Stimulated activated CD4-positive, alpha-beta T cell treated with anti-CD3 and anti-CD28 coated beads, Interleukin-1b, Interleukin-23, amount 100 ng/mL, for 48 hours (primary cell): ENCODE measurements at regions not wholly inside any gene's neighbourhood (a gene's known extent, or its start where the extent isn't known, plus 50 kb on each side); places are given as distances from the start of the nearest gene placed in this dataset.

Experiments
- DNase-seq: peaks from one replicate; pipeline ENCODE4 v3.0.0-alpha.2; 2020

DNA sequence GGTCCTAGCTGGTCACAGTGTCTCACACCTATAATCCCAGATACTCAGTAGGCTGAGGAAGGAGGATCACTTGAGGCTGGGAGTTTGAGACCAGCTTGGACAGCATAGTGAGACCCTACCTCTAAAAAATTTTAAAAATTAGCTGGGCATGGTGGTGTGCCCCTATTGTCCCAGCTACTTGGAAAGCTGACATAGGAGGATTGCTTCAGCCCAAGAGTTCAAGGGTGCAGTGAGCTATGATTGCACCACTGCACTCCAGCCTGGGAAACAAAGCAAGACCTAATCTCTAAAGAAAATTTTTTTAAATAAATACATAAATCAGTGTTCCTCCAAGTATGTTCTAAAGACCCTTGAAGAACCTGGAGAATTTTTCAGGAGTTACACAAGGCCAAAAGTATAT lies 50.6 kb upstream of the GNAO1 start:
- DNase-seq = no peak

DNA sequence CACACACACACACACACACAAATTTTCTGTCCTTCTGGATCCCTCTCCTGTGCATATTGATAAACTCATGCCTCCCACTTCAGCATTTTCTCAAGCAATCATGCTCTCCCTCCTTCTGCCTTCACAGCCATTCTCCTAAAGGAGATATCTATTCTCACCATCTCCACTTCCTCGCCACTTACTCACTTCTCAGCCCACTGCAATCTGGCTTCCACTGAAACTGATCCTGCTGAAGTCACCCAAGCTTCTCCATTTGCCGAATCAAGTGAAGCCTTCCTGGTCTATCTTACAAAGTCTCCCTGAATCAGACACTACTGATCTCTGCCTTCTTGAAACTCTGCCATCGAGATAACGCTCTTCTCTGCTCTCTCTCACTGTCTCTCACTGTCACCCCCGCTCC lies 54.0 kb upstream of the GNAO1 start:
- DNase-seq = no peak

DNA sequence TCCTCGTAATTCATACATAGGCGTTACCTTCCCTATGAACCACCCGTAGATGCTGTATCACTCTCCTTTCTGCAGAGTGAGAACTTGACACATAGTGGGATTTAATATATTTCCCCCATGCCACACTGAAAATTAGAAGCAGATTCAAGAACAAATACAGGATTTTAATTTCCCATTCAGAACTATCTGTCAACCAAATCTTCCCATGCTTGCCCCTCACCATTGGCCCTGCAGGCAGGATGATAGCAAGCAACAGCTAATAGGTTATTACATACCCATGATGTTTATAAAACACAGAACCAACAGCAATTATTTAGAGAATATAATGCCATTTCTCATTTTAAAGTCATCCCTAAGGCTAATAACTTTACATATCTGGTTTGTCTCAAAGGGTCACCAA lies 55.0 kb upstream of the GNAO1 start:
- no peak for DNase-seq

DNA sequence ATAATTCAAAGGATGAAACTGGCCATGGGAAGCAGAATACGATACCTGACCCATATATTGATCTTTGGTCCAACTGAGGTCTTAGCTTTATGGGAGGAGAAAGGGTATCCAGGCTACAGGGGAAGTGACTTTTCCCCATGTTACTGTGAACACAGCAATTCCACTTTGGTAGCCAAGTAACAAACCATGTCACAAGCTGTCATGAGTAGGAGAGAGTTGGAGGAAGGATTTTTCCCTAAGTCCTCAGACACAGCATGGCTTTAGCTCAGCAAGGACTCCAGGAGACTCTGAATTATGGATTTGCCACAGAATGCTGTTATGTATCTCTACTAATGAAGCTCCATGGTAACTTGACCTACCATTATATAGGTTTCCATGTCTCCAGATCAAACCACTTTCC lies 56.5 kb upstream of the GNAO1 start:
- no peak for DNase-seq

DNA sequence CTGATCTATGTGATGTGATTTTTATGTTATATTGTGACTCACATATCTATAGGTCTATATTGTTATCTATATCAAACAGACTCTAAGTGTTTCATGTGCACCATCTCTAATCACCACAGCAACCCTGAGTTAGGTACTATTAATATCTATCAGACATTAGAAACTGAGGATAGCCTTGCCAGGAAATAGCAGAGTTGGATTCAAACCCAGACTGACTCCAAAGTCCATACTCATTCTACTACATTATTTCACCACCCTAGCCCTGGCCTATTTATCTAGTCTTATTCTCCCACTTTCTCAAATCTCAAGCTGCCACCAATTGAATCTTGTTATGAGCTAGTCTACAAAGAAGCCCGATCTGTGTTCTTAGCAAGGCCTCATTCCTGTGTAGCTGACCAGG lies 65.4 kb upstream of the GNAO1 start:
- no peak for DNase-seq

DNA sequence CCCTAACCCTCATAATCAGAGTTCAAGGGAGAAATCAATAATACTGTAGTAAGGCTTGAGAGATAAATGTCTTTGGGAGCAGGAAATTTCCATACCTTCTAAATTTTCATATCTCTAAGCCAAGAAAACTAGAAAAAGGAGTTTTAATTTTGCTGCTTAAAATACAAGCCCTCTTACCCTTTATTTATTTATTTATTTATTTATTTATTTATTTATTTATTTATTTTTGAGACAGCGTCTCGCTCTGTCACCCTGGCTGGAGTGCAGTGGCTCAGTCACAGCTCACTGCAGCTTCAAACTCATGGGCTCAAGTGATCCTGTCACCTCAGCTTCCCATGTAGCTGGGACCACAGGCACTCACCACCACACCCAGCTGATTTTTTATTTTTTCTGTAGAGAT lies 69.0 kb upstream of the GNAO1 start:
- no peak for DNase-seq

DNA sequence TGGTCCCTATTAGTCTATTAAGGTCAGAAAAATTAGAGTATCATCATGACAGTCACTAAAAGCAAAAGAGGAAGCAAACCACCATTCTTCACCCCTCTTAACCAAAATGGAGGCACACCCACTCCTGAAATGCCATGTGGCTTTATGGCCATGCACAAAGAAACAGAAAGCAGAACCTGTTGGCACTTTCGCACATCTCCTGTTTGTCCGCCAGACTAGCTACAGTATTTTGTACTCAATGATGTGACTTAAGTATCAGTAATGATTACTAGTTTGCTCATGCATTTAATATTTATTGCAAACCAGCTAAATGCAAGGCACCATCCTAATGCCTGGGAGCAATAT lies 70.2 kb upstream of the GNAO1 start:
- DNase-seq = no peak

DNA sequence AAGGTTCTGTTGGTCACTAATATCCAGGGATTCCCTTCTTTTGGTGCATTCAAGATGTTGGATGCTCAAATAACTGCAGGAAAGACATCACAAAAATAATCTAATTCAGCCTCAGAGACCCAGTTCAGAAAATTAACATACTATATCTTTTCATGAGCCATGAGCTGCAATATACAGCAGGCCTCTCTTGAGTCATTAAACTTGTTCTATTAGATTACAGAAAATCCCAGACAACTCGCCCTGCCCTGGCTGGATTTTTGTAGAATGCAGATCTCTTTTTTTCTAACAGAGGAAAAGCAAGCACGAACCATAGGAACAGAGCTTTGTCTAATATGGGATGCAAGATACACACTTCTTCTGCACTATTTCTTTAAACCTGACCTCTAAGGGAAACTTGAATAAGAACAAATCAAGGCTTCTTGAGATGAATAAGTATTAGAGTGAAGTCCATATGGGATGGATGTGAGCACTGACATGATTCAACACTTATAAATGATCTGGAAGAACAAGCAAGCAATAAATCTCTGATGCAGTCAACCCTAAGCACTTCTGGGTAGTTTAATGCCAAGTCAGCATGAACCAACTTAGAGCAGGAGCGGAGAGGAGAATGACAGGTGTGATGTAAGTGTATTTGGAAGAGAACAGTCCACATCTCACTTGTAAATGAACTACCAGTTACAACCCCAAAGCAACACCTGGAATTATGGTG lies 70.7 kb upstream of the GNAO1 start:
- DNase-seq = no peak

DNA sequence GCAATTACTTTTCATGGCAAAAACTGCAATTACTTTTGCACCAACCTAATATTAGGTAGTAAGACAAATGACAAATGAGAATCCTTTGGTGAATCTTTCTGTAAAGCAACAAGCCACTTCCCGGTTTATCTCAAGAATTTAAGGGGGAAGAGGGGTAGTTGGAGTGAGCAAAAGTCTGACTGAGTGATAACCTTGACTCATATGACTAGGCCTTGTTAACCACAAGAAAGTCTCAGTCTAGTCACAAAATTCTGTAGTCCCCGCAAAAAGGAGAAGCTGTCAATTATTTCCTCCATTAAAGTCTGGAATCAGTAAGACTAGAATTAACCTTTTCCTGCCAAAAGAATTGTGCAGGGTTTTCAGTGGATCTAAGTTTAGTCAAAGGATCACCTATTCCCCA lies 72.2 kb upstream of the GNAO1 start:
- no peak for DNase-seq

DNA sequence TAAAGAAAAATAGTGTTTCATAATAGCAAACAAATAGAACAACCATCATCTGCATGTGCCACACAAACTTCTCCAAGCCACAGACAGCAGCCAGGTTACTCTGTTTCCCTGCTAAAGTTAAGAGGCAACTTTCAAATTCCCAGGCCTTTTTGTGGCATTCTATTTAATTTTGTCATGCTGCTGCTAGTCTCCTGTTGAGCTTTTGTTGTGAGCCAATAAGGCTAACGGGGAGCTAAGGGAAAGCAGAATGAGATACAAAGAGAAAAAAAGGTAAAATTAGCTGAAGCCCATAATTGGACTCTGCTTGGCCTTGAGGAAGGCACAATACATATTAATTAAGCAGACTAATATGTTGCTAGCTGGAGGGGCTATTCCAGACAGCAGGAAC lies 74.7 kb upstream of the GNAO1 start:
- DNase-seq = no peak

DNA sequence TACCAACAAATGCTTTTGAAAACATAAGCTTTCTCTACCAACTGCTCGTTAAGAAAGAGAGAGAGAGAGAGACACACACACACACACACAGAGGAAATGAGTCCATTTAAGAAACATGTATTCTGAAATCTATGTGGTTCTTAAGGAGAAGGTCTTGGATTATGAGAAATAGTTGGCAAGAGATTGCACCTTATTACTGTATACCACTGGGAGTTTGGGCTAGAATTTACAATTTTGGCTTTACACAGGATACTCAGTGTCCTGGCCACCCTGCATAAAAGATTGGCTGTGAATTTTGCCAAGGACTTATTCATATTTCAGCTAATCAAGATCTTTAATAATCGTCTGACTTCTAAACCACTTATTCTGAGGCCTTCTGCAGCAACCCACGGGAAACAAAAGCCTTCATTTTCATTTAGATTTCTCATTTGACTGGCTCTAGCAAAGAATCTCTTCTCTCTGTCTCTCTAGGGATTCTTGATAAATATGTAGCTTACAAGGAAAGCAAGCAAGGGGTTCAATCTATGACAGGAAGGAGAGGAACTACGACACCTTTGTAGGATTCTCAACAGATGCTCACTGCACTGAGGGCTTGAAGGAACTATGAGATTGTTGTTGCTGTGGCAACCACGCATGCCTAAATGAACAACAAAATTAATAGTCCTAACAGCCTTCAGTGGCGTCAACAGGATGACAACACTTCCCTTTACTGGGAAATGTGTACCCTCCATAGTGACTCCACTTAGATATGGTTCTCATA lies 75.3 kb upstream of the GNAO1 start:
- no peak for DNase-seq

DNA sequence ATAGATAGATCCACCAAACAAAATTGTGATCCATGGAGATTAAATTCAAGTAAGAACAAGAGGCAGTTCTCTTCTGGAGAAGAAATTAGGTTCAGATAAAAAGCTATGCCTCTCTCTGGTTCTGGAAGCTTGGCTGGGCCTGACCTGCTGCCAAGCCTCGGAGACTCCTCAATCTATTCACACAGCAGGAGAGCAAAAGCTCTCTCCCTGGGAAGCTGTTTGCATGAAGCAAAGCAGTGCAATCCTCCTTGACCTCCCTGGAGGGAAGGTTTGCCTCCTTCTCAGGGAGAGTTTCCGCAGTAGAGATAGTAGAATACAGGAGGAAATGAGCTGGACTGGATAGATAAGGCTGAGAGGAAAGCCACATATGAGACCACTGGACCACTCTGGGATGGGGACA lies 78.1 kb upstream of the GNAO1 start:
- no peak for DNase-seq

DNA sequence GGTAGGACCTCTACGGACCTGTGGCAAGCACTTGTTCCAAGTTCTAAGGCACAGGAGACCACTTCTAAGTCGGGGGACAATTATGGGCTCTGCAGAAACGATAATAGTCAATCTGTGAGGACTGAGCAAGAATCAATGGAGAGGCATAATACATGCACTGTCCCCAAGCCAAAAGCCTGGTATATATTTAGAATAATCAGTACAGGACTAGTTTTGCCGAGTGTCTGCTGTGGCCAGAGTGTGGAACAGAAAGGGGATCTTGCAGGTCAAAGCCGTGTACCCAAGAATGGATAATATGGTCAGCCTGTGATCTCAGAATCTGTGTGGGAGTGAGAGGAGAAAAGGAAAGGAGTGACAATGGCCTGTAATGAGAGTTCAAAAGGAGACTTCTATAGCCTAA lies 80.2 kb upstream of the GNAO1 start:
- no peak for DNase-seq

DNA sequence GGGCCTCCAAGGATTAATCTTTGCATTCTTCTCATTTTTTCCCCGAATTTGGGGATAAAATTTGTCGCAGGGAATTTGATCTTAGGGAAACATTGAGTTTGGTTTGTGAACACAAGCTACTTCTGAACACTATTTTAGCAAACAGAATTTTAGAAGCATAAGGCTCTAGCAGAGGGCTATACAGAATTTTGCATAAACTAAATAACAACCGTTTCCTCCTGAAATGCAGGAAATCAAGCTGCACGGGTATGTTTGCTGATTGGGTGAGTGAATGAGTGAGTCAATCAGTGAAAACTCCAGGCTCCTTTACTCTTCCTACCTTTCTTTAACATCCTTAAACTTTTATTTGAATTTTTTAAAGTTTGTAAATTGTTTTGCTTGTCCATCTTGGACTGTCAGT lies 81.3 kb upstream of the GNAO1 start:
- no peak for DNase-seq

DNA sequence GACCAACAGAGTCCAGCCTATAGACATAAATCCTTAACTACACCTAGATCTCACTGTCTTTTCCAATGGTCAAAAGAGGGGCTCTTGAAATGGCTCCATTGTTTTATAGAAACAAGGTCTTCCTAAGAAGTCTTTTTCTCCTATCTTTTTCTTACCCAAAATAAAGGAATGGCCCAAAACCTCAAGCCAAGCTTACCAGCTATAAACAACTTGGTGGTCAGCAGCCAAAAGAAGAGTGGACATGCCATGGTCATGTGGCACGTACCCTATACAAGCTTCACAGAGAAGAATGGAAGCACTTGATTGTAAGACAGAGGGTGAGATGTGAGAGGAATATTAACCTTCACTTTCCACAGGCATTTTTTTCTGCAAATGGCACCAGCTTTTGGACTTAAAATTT lies 82.1 kb upstream of the GNAO1 start:
- no peak for DNase-seq

DNA sequence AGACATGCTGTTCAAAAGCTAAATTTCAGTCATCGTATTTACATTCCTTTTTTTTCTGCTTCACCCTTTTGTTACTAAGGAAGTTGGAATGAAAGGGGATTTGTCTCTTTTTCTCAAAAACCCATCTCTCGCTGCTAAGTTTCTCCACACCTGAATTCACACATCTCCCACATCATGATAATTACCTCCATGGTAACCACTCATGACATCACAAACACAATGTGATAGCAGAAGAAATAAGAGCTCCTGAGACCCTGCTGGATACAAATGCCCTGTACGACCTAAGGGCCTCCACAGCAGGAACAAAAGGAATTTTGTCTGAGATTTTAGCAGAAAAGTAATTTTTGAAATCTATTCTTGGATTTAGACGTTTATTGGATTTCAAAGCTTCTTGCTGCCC lies 82.6 kb upstream of the GNAO1 start:
- DNase-seq = no peak

DNA sequence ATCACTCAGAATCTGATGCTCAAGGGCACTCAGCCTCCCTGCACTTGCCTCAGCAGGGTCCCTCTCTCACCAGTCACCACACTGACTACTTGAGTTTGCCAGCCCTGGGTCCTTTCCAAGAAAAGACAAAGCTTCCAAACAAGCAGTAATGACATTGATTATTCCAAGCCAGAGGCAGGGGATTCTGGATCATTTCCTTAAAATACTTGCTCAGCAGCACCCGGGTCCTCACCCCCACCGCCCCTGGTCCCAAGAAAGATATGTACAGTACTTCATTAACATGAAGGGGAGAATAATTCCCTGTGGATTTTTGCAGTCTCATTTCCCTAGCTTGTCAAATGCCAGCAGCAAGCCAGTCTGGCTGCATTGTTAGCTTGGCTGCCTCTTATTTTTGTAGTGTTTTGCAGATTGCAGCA lies 83.2 kb upstream of the GNAO1 start:
- no peak for DNase-seq

DNA sequence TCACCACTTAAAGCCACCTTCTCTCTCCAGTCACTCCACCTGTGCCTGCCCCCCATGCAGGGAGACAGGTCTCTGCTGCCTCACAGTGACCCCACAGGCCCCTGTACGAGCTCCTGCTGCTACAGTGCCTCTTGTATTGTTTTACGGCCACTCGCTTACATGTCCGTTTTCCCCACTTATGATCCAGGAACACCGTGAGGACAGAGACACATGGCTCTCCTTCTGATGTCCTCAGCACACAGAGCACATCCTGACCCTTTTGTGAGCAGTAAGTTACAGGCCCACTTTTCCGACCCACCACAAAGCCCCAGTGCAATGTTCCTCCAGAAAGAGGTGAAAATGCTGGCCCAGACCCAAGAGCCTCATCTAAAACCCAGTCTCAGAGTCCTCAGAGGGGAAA lies 84.8 kb upstream of the GNAO1 start:
- no peak for DNase-seq

DNA sequence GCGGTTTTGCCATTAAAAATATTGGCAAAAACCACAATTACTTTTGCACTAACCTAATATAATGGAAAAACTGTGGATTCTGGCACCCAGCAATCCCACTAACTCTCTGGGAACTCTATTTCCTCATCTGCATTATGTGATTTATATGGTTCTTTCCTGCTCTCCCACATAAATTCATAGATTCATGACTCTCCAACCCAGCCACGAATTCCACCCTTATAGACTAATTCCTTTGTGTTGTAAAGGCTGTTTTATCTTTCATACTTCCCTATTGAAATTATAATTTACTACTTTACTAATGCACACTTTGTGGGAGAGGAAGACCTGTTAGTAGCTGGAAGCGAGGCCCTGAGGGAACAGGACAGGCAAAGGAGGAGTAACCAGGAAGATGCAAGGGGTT lies 88.4 kb upstream of the GNAO1 start:
- DNase-seq = no peak

DNA sequence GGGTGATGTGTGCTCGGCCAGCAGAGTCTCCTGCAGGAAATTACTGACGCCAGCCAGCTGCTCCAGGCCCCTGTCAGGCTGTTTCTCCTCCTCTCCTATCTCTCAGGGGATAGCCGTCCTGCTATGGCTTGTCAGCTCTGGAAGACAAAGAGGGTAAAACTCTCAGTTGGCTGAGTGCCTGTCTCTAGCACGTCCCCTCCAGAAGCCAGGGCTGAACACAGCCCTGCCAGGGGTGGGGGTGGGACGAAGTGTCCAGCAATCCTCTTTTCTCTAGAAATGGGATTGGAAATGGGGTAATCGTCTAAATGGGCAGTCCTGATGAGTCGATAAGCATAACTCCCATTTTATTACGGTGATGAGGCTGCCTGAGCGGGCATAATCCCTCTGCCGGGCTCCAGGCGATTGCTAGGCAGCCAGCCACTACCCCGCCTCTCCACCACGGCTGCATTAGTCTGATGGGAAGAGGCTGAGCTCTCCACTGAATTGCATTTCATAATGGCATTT lies 89.1 kb upstream of the GNAO1 start:
- no peak for DNase-seq

DNA sequence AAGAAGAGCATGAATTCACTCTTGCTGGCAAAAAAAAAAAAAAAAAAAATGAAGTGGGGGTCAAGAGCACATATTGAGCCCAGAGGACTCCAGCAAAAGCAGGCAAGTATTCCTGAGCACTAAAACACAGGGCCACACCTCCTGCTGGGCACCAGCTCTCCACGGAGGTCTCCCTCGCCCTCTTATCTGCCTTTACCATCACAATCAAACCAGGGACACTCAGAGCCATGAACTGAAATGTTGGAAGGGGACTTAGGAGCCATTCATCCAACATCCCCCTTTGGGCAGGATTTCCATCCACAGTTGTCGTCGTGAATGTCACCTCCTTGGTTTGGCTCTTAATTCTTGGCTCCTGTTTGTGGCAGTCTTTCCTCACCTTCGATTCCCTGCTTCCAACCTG lies 89.8 kb upstream of the GNAO1 start:
- DNase-seq = no peak

DNA sequence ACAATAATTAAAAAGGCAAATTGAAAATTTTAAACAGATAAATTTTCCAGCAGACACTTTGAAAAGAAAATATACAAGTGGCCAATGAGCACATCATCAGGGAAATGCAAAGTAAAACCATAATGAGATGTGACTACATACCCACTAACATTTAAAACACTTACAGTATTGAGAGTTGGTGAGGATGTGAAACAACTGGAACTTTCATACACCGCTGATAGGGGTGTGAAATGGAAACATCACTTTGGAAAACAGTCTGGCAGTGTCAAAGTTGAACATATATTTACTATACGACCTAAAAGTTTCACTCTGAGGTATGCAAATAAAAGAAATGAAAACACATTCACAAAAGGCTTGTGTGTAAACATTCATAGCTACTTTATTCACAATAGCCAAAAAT lies 94.0 kb upstream of the GNAO1 start:
- DNase-seq = no peak

DNA sequence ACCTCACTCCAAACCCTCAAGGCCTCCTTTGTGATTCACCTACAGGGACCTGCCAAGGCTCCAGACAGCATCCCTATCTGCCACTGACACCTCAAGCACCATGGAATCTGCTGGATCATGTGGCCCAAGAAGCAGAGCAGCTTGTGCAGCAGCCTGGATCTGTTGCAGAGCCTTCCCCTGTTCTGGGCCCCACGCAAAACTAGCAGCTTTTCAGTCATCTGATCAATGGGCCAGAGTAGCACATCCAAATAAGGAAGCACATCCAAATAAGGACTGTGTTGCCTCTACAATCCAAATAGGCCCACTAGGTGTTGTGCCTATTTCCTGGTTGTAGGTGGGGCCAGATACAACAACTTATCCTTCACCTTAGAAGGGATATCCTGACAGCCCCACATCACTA lies 97.1 kb upstream of the GNAO1 start:
- no peak for DNase-seq

DNA sequence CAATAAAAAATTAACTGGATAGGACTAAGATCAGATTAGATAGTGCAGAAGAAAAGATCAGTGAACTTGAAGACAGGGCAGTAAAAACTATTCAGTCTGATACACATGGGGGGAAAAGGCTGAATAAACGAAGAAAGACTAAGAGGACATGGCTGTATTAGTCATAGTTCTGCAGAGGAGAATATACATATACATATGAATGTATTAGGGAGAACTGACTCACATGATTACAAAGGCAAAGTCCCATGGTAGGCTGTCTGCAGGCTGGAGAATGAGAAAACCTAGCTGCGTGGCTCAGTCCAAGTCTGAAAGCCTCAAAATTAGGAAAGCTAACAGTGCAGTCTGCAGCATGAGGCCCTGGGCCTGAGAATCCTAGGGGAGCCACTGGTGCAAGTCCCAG lies 98.2 kb upstream of the GNAO1 start:
- DNase-seq = no peak

DNA sequence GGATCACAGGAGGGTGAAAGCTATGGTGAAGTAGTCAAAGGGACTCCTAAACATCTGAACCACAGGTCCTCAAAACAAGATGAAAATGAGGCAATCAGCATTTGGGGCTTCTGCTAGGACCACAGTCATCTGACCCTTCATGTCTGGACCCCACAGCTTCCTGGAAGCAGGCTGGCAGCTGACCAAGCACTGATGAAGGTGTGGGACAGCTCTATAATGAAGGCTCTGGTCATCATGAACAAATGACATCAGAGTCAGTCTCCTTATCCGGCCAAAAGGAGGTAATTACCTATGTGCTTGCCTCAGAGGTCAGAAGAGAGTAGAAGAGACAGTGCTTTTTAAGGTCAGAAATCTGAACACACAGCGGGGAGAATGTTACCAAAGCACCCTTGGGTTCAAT lies 101.2 kb upstream of the GNAO1 start:
- no peak for DNase-seq
